Suprapubic skin (tissue), 3 donors: ENCODE measurements at regions not wholly inside any gene's neighbourhood (a gene's known extent, or its start where the extent isn't known, plus 50 kb on each side); places are given as distances from the start of the nearest gene placed in this dataset.

Source experiments
- CTCF ChIP-seq, 2 donors: fragments of 200-600 bp in 1 of 2; fragments of 450-650 bp in 1 of 2; sonication (generic) in 1 of 2; IDR thresholded peaks; one replicate each; pipeline ENCODE4 v1.5.1; 2016 to 2019; ENCODE audit warnings: antibody characterized with exemption in 2 of 2, mild to moderate bottlenecking in 1 of 2, moderate library complexity in 1 of 2
- POLR2AphosphoS5 ChIP-seq, 3 donors: sonication (generic); formaldehyde crosslinking; IDR thresholded peaks; one replicate each; pipeline ENCODE4 v1.6.1; 2017; ENCODE audit warnings: antibody characterized with exemption in 3 of 3

- TF ChIP-seq CTCF (IDR thresholded peaks at IDR 0.05) (no peak), POLR2AphosphoS5 (IDR thresholded peaks at IDR 0.05) (no peak)
Measured at GRCh38 chr5:73292816-73293459, 119.9 kb downstream of the TMEM174 start.
